Lower lobe of right lung (tissue), 2 donors: ENCODE measurements at regions not wholly inside any gene's neighbourhood (a gene's known extent, or its start where the extent isn't known, plus 50 kb on each side); places are given as distances from the start of the nearest gene placed in this dataset.
A peak's percentile ranks its signal among the peaks of the same experiment; 100 is the strongest.

ENCODE experiments used
- ATAC-seq, 2 donors: fragments of 200-7000 bp; cut with Tn5 transposase; one replicate each; pipeline ENCODE4 v1.9.1; 2020 to 2022; ENCODE audit warnings: mild to moderate bottlenecking in 2 of 2, moderate library complexity in 2 of 2
- DNase-seq: peaks from one replicate; pipeline ENCODE4 v3.0.0-alpha.2; 2020
- H3K27ac ChIP-seq: fragments of 200-600 bp; one replicate; pipeline ENCODE4 v1.8.0; 2022
- H3K27me3 ChIP-seq: fragments of 200-600 bp; one replicate; pipeline ENCODE4 v1.8.0; 2022; ENCODE audit warnings: low read depth
- H3K36me3 ChIP-seq: fragments of 200-600 bp; one replicate; pipeline ENCODE4 v1.8.0; 2022; ENCODE audit warnings: mild to moderate bottlenecking
- H3K4me1 ChIP-seq: fragments of 200-600 bp; one replicate; pipeline ENCODE4 v1.8.0; 2022
- H3K4me3 ChIP-seq: fragments of 200-600 bp; one replicate; pipeline ENCODE4 v1.8.0; 2022; ENCODE audit warnings: mild to moderate bottlenecking
- H3K9me3 ChIP-seq: fragments of 200-600 bp; one replicate; pipeline ENCODE4 v1.8.0; 2022
- intact Hi-C: fragments of 100-400 bp; cut with DNase I; formaldehyde crosslinking; loops from one replicate; pipeline ENCODE4 v1.11.0; 2022
- TF ChIP-seq, protein P1 (sequence below): fragments of 200-600 bp; IDR thresholded peaks from one replicate; pipeline ENCODE4 v1.8.0; 2022; ENCODE audit warnings: antibody characterized with exemption, mild to moderate bottlenecking
- donor health status: DM: no; HTN: yes; CAD: no; lungs with severe emphysema.

DNA sequence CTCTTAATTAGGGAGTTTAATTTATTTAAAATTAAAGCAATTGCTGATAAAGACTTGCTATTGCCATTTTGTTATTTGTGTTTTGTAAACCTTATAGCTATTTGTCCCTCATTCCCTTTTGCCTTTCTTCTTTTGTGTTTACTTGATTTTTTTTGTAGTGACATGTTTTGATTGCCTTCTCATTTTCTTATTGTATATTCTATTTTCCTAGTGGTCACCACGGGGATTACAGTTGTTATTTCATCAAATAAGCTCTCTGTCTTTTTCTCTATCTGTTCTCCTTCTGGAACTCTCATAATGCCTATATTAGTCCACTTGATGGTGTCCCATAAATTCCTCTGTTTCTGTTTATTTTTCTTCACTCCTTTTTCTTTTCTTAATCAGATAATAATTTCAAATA is 64.4 kb upstream of the FRY start:
- no peak for ATAC-seq
- peaks cover 23% of the 10 kb centered on the region for H3K4me1 ChIP-seq
- H3K27me3 ChIP-seq = no peaks in the 10 kb centered on the region
- intact Hi-C loops = no loop called here
- TF ChIP-seq, protein P1, sequence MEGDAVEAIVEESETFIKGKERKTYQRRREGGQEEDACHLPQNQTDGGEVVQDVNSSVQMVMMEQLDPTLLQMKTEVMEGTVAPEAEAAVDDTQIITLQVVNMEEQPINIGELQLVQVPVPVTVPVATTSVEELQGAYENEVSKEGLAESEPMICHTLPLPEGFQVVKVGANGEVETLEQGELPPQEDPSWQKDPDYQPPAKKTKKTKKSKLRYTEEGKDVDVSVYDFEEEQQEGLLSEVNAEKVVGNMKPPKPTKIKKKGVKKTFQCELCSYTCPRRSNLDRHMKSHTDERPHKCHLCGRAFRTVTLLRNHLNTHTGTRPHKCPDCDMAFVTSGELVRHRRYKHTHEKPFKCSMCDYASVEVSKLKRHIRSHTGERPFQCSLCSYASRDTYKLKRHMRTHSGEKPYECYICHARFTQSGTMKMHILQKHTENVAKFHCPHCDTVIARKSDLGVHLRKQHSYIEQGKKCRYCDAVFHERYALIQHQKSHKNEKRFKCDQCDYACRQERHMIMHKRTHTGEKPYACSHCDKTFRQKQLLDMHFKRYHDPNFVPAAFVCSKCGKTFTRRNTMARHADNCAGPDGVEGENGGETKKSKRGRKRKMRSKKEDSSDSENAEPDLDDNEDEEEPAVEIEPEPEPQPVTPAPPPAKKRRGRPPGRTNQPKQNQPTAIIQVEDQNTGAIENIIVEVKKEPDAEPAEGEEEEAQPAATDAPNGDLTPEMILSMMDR = no peak
- no peaks in the 10 kb centered on the region for H3K9me3 ChIP-seq
- no peak overlapping the region for H3K27ac ChIP-seq
- H3K4me3 ChIP-seq = no peak overlapping the region
- H3K36me3 ChIP-seq = no peaks in the 10 kb centered on the region
- DNase-seq = no peak

DNA sequence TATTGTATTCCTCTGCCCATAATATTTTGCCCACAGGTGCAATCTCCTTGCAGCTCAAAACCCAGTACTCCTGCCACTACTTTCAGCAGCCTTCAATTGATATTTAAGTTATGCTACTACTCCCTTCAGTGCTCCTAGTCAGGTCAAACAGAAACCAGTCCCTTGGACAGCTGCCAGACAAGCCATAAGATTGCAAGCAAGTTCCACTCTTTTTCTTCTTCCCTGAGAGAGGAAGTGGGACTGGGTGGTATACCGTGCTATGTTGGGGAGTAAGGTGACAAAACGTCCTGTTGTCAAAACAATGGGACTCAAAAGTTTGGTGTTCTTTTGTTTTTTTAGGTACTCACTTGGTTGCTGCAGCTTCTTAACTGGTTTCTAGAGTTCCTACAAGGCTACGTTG is 63.1 kb upstream of the FRY start:
- H3K27me3 ChIP-seq = no peaks in the 10 kb centered on the region
- H3K36me3 ChIP-seq = no peaks in the 10 kb centered on the region
- H3K27ac ChIP-seq = no peak overlapping the region
- H3K4me1 ChIP-seq = peaks cover 23% of the 10 kb centered on the region
- DNase-seq (no peak), ATAC-seq (peak; percentile 65 to 70)
- no peak overlapping the region for H3K4me3 ChIP-seq
- intact Hi-C loops = no loop called here
- H3K9me3 ChIP-seq = no peaks in the 10 kb centered on the region
- TF ChIP-seq, protein P1 = no peak

DNA sequence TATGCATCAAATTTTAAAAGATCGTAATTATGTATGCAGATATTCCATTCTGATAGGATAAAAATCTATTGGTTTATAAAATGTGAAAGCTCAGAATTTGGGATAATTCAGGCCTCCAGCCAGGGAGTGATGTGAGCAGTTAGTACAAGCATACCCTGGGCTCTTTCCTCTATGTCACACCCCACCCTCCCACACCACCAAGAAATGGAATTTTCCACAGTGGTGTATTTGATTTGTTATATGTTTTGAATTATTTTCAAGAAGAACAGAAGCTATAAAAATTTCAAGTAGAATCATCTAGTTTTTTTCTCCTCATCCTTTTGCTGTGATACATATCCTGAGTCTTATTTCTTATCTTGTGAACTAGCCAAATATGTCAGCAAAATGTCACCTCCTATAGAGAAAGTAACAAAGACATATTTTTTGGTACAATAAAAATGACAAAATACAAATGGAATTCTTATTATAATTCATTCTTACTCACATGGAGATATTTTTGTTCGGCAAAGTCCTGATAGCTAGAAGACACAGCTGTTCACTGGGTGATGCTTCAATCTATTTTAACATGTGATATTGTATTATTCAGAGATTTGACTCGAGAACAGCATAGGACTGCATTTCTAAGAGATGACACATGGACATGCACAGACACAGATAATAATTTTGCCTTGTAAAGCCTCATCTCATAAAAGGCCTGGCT is 61.2 kb upstream of the FRY start:
- H3K9me3 ChIP-seq = no peaks in the 10 kb centered on the region
- DNase-seq = no peak
- intact Hi-C loops = no loop called here
- H3K27me3 ChIP-seq = no peaks in the 10 kb centered on the region
- ATAC-seq = no peak
- TF ChIP-seq, protein P1 = no peak
- H3K36me3 ChIP-seq = no peaks in the 10 kb centered on the region
- no peak overlapping the region for H3K27ac ChIP-seq
- no peak overlapping the region for H3K4me3 ChIP-seq
- H3K4me1 ChIP-seq = peaks cover 18% of the 10 kb centered on the region

DNA sequence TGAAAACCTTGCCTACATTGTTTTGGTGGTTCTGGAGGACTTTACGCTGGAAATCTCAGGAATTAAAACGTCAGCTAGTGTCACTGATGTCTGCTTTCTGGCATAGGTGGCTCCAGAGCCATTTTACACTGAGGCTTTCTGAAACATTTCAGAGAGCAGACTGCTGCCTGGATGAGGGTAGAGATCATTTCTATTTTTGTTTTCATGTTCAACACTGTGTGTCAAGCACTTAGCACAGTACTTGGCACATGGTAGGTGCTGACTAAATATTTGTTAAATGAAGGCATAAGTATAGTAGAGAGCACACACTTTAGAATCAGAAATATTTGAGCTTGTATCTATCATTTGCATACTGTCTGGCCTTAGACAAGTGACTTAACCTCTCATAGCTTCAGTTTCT is 59.1 kb upstream of the FRY start:
- no peak overlapping the region for H3K27ac ChIP-seq
- TF ChIP-seq, protein P1 = no peak

DNA sequence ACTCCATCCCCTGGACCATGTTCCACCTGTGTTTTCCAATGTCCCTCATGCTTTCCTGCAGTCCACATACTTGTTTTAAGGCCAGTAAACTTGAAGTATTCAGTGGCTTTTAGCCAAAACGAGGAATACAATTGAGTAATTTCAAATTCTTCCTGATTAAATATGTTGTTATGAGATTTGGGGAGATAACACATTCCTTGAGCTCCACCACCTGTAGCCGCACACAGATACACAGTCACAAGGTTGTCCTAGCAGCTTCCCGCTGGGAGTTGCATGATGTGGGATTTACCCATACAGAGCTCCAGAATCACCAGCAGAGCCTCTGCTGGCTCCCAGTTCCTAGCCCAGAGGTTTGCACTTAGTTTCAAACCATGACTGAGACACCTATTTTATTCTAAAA is 53.6 kb upstream of the FRY start:
- TF ChIP-seq, protein P1 = no peak
- Histone ChIP-seq H3K4me3 (no peak overlapping the region), H3K9me3 (no peaks in the 10 kb centered on the region), H3K36me3 (no peaks in the 10 kb centered on the region), H3K27ac (no peak overlapping the region), H3K4me1 (no peaks in the 10 kb centered on the region), H3K27me3 (no peaks in the 10 kb centered on the region)
- ATAC-seq = no peak
- intact Hi-C loops = no loop called here
- no peak for DNase-seq

More for the DNA sequence above, 59.1 kb upstream of the FRY start:
- no peak for ATAC-seq
- Histone ChIP-seq H3K4me3 (no peak overlapping the region), H3K4me1 (peaks cover 9% of the 10 kb centered on the region), H3K27me3 (no peaks in the 10 kb centered on the region), H3K36me3 (no peaks in the 10 kb centered on the region), H3K9me3 (no peaks in the 10 kb centered on the region)
- DNase-seq = no peak
- intact Hi-C loops = no loop called here
